CD14-positive monocyte (primary cell): ENCODE measurements at regions not wholly inside any gene's neighbourhood (a gene's known extent, or its start where the extent isn't known, plus 50 kb on each side); places are given as distances from the start of the nearest gene placed in this dataset.

Experiments used
- DNase-seq, 3 donors: peaks; one replicate each; pipeline ENCODE4 v3.0.0-alpha.2; 2011 to 2022
- H2AFZ ChIP-seq: 2 replicates; pipeline ENCODE4 v1.6.0; 2012; ENCODE audit warnings: mild to moderate bottlenecking, low read depth, low read length, inconsistent platforms; ENCODE audit not compliant: insufficient read depth, poor library complexity, severe bottlenecking
- H3K27ac ChIP-seq, 2 donors: 1 replicate in 1 of 2; 2 replicates in 1 of 2; pipeline ENCODE4 v1.5.1; 2012 to 2013; ENCODE audit warnings: low read length in 2 of 2, control low read depth in 1 of 2, inconsistent platforms in 1 of 2, low read depth in 1 of 2, mild to moderate bottlenecking in 1 of 2
- H3K27me3 ChIP-seq, 2 donors: one replicate each; pipeline versions ENCODE4 v1.6.0 to v1.6.1; 2011 to 2013; ENCODE audit warnings: low read length in 2 of 2; ENCODE audit not compliant: control insufficient read depth in 2 of 2, insufficient read depth in 2 of 2
- H3K36me3 ChIP-seq, 2 donors: replicated peaks in 1 of 2; 1 replicate in 1 of 2; 2 replicates in 1 of 2; pipeline versions ENCODE4 v1.5.1 to v1.6.1; 2012 to 2013; ENCODE audit warnings: low read length in 2 of 2, control low read depth in 1 of 2, inconsistent platforms in 1 of 2, mild to moderate bottlenecking in 1 of 2; ENCODE audit not compliant: insufficient read depth in 2 of 2, control insufficient read depth in 1 of 2
- H3K4me1 ChIP-seq, 2 donors: 1 replicate in 1 of 2; 2 replicates in 1 of 2; pipeline versions ENCODE4 v1.5.1 to v1.6.1; 2012 to 2013; ENCODE audit warnings: low read length in 2 of 2, control low read depth in 1 of 2, inconsistent platforms in 1 of 2, mild to moderate bottlenecking in 1 of 2, moderate library complexity in 1 of 2; ENCODE audit not compliant: insufficient read depth in 2 of 2, control insufficient read depth in 1 of 2
- H3K4me2 ChIP-seq: replicated peaks from 2 replicates; pipeline ENCODE3; 2012; ENCODE audit warnings: low read length, moderate library complexity, mild to moderate bottlenecking; ENCODE audit not compliant: poor library complexity, severe bottlenecking; ENCODE audit errors: extremely low read depth
- H3K4me3 ChIP-seq, 3 experiments: fragments of 200-600 bp in 1 of 3; sonication (generic) in 1 of 3; replicated peaks in 1 of 3; 1 replicate in 2 of 3; 2 replicates in 1 of 3; pipeline ENCODE4 v1.5.1; 2011 to 2013; ENCODE audit warnings: low read length in 3 of 3, mild to moderate bottlenecking in 3 of 3, control low read depth in 2 of 3, low read depth in 2 of 3, inconsistent platforms in 1 of 3, moderate library complexity in 1 of 3
- H3K79me2 ChIP-seq: 2 replicates; pipeline ENCODE4 v1.6.0; 2012; ENCODE audit warnings: mild to moderate bottlenecking, control low read depth, inconsistent platforms, low read length, moderate library complexity; ENCODE audit not compliant: insufficient read depth
- H3K9ac ChIP-seq: 2 replicates; pipeline ENCODE4 v1.6.0; 2017; ENCODE audit warnings: low read length, mild to moderate bottlenecking; ENCODE audit not compliant: insufficient read depth, poor library complexity, severe bottlenecking
- H3K9me3 ChIP-seq, 2 donors: replicated peaks in 1 of 2; 1 replicate in 1 of 2; 2 replicates in 1 of 2; pipeline versions ENCODE4 v1.5.1 to v1.6.1; 2012 to 2013; ENCODE audit warnings: low read length in 2 of 2, control low read depth in 1 of 2; ENCODE audit not compliant: control insufficient read depth in 1 of 2, insufficient read depth in 1 of 2
- H4K20me1 ChIP-seq: 2 replicates; pipeline ENCODE4 v1.6.0; 2012; ENCODE audit warnings: mild to moderate bottlenecking, low read length, control low read depth, moderate library complexity; ENCODE audit not compliant: insufficient read depth
- H3K27ac Mint-ChIP-seq, 7 donors: one replicate each; pipeline ENCODE4 v1.8.0; 2020; ENCODE audit warnings: mild to moderate bottlenecking in 7 of 7, mixed read lengths in 7 of 7, moderate library complexity in 6 of 7, inconsistent platforms in 2 of 7
- H3K27me3 Mint-ChIP-seq, 3 donors: one replicate each; pipeline ENCODE4 v1.8.0; 2021 to 2022; ENCODE audit warnings: low read depth in 3 of 3, mild to moderate bottlenecking in 3 of 3, mixed read lengths in 3 of 3, moderate library complexity in 3 of 3, inconsistent platforms in 1 of 3
- H3K36me3 Mint-ChIP-seq, 2 donors: one replicate each; pipeline ENCODE4 v1.8.0; 2020; ENCODE audit warnings: mixed read lengths in 2 of 2, inconsistent platforms in 1 of 2, mild to moderate bottlenecking in 1 of 2
- H3K4me1 Mint-ChIP-seq: one replicate; pipeline ENCODE4 v1.8.0; 2020; ENCODE audit warnings: mild to moderate bottlenecking, mixed read lengths
- H3K4me3 Mint-ChIP-seq, 2 donors: one replicate each; pipeline ENCODE4 v1.8.0; 2020; ENCODE audit warnings: mild to moderate bottlenecking in 2 of 2, mixed read lengths in 2 of 2, moderate library complexity in 1 of 2
- H3K9me3 Mint-ChIP-seq, 7 donors: one replicate each; pipeline ENCODE4 v1.8.0; 2020 to 2022; ENCODE audit warnings: mixed read lengths in 7 of 7, mild to moderate bottlenecking in 6 of 7, moderate library complexity in 6 of 7, inconsistent platforms in 2 of 7
- WGBS: methylation state at CpG from one replicate; pipeline ENCODE4 v1.1.5; 2013; ENCODE audit warnings: missing lambda C conversion rate; ENCODE audit not compliant: insufficient coverage; 5-methylcytosine and 5-hydroxymethylcytosine counted together
- intact Hi-C, 2 donors: fragments of 100-400 bp; cut with micrococcal nuclease; formaldehyde crosslinking; loops; one replicate each; pipeline versions ENCODE4 v1.15.0 to v1.15.1; 2023
- TF ChIP-seq, protein P1 (sequence below): fragments of 200-600 bp; IDR thresholded peaks from one replicate; pipeline ENCODE4 v1.8.0; 2022; ENCODE audit warnings: antibody characterized with exemption, mild to moderate bottlenecking

GRCh38 chr5:79876456-79876855, 114.6 kb downstream of the MTX3 start:
- Histone ChIP-seq H3K79me2 (no peaks in the 10 kb centered on the region), H3K9me3 (no peaks in the 10 kb centered on the region), H3K4me2 (no peak overlapping the region), H3K27ac (no peak overlapping the region), H3K9ac (no peak overlapping the region), H3K27me3 (no peaks in the 10 kb centered on the region), H3K36me3 (no peaks in the 10 kb centered on the region), H2AFZ (no peak overlapping the region), H3K4me3 (no peak overlapping the region), H4K20me1 (no peaks in the 10 kb centered on the region), H3K4me1 (no peaks in the 10 kb centered on the region)
- Mint-ChIP-seq H3K4me1 (no peaks in the 10 kb centered on the region), H3K9me3 (no peaks in the 10 kb centered on the region), H3K27me3 (peaks cover 2 to 8% (median 6%) of the 10 kb centered on the region in 3 donors), H3K36me3 (no peaks in the 10 kb centered on the region), H3K4me3 (no peak overlapping the region), H3K27ac (no peak overlapping the region)
- 86% methylated on average over 1 of the region's 1 CpG for WGBS
- intact Hi-C loops: loop anchor here in 1 of 2 donors (5.0 kb wide), 1 partner anchor 206 kb away; no protein-coding TSS in a partner anchor
- TF ChIP-seq, protein P1, sequence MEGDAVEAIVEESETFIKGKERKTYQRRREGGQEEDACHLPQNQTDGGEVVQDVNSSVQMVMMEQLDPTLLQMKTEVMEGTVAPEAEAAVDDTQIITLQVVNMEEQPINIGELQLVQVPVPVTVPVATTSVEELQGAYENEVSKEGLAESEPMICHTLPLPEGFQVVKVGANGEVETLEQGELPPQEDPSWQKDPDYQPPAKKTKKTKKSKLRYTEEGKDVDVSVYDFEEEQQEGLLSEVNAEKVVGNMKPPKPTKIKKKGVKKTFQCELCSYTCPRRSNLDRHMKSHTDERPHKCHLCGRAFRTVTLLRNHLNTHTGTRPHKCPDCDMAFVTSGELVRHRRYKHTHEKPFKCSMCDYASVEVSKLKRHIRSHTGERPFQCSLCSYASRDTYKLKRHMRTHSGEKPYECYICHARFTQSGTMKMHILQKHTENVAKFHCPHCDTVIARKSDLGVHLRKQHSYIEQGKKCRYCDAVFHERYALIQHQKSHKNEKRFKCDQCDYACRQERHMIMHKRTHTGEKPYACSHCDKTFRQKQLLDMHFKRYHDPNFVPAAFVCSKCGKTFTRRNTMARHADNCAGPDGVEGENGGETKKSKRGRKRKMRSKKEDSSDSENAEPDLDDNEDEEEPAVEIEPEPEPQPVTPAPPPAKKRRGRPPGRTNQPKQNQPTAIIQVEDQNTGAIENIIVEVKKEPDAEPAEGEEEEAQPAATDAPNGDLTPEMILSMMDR: no peak
- no peak for DNase-seq

GRCh38 chr5:79875230-79875629, 115.8 kb downstream of the MTX3 start:
- no peak overlapping the region for H3K27ac ChIP-seq
- H3K9ac ChIP-seq: no peak overlapping the region
- H3K79me2 ChIP-seq: no peaks in the 10 kb centered on the region
- TF ChIP-seq, protein P1: no peak
- Mint-ChIP-seq H3K27ac (no peak overlapping the region), H3K4me1 (no peaks in the 10 kb centered on the region), H3K36me3 (no peaks in the 10 kb centered on the region), H3K4me3 (no peak overlapping the region), H3K9me3 (no peaks in the 10 kb centered on the region), H3K27me3 (peaks cover 0 to 11% (median 7%) of the 10 kb centered on the region in 3 donors)
- no peaks in the 10 kb centered on the region for H3K4me1 ChIP-seq
- H3K9me3 ChIP-seq: no peaks in the 10 kb centered on the region
- no peak overlapping the region for H3K4me2 ChIP-seq
- H3K4me3 ChIP-seq: no peak overlapping the region
- H4K20me1 ChIP-seq: no peaks in the 10 kb centered on the region
- no peaks in the 10 kb centered on the region for H3K36me3 ChIP-seq
- H3K27me3 ChIP-seq: no peaks in the 10 kb centered on the region
- intact Hi-C loops: loop anchor here in 1 of 2 donors (5.0 kb wide), 1 partner anchor 207 kb away; no protein-coding TSS in a partner anchor
- WGBS: 100% methylated on average over 2 of the region's 10 CpGs
- no peak for DNase-seq
- no peak overlapping the region for H2AFZ ChIP-seq
